ENCODE measurements at regions not wholly inside any gene's neighbourhood (a gene's known extent, or its start where the extent isn't known, plus 50 kb on each side); places are given as distances from the start of the nearest gene placed in this dataset.

- Histone ChIP-seq H3K27me3 (ENCODE audit: insufficient read depth, low read length) (no peaks in the 10 kb centered on the region), H3K36me3 (ENCODE audit: insufficient read depth, low read length) (no peaks in the 10 kb centered on the region), H3K9me3 (ENCODE audit: low read depth, low read length) (no peaks in the 10 kb centered on the region), H2AFZ (ENCODE audit: low read length) (no peak overlapping the region), H3K79me2 (ENCODE audit: insufficient read depth, low read length) (no peaks in the 10 kb centered on the region), H3K4me1 (ENCODE audit: insufficient read depth, low read length) (no peaks in the 10 kb centered on the region), H3K27ac (ENCODE audit: low read depth, low read length) (no peak overlapping the region), H3K4me2 (ENCODE audit: insufficient read depth, low read length) (no peak overlapping the region), H3K4me3 (ENCODE audit: insufficient read depth, low read length) (no peak overlapping the region), H4K20me1 (ENCODE audit: insufficient read depth, low read length) (no peaks in the 10 kb centered on the region)
- no peak for TF ChIP-seq CTCF (IDR thresholded peaks at IDR 0.05; ENCODE audit: extremely low read depth, low read depth, low read length)
- DNase-seq (ENCODE audit: insufficient read length, low spot score, missing footprints) = peak; percentile 38
Observed at GRCh38 chr6:43941174-43941573, 171.2 kb downstream of the VEGFA start.

GRCh38 chr6:43940393-43941087 lies 170.5 kb downstream of the VEGFA start:
- Histone ChIP-seq H3K4me1 (ENCODE audit: insufficient read depth, low read length) (no peaks in the 10 kb centered on the region), H3K4me3 (ENCODE audit: insufficient read depth, low read length) (no peak overlapping the region), H3K27ac (ENCODE audit: low read depth, low read length) (no peak overlapping the region), H3K9me3 (ENCODE audit: low read depth, low read length) (no peaks in the 10 kb centered on the region), H3K27me3 (ENCODE audit: insufficient read depth, low read length) (no peaks in the 10 kb centered on the region), H3K4me2 (ENCODE audit: insufficient read depth, low read length) (no peak overlapping the region), H3K36me3 (ENCODE audit: insufficient read depth, low read length) (no peaks in the 10 kb centered on the region), H3K79me2 (ENCODE audit: insufficient read depth, low read length) (no peaks in the 10 kb centered on the region), H2AFZ (ENCODE audit: low read length) (no peak overlapping the region), H4K20me1 (ENCODE audit: insufficient read depth, low read length) (no peaks in the 10 kb centered on the region)
- peak; percentile 62 for DNase-seq (ENCODE audit: insufficient read length, low spot score, missing footprints)
- no peak for TF ChIP-seq CTCF (IDR thresholded peaks at IDR 0.05; ENCODE audit: extremely low read depth, low read depth, low read length)

GRCh38 chr6:43940071-43940392 lies 170.0 kb downstream of the VEGFA start:
- no peaks in the 10 kb centered on the region for H3K79me2 ChIP-seq (ENCODE audit: insufficient read depth, low read length)
- H2AFZ ChIP-seq (ENCODE audit: low read length) = no peak overlapping the region
- DNase-seq (ENCODE audit: insufficient read length, low spot score, missing footprints) = no peak
- H3K27me3 ChIP-seq (ENCODE audit: insufficient read depth, low read length) = no peaks in the 10 kb centered on the region
- H3K9me3 ChIP-seq (ENCODE audit: low read depth, low read length) = no peaks in the 10 kb centered on the region
- no peaks in the 10 kb centered on the region for H3K36me3 ChIP-seq (ENCODE audit: insufficient read depth, low read length)
- no peak for TF ChIP-seq CTCF (IDR thresholded peaks at IDR 0.05; ENCODE audit: extremely low read depth, low read depth, low read length)
- H3K4me3 ChIP-seq (ENCODE audit: insufficient read depth, low read length) = no peak overlapping the region
- no peak overlapping the region for H3K27ac ChIP-seq (ENCODE audit: low read depth, low read length)
- H4K20me1 ChIP-seq (ENCODE audit: insufficient read depth, low read length) = no peaks in the 10 kb centered on the region
- no peak overlapping the region for H3K4me2 ChIP-seq (ENCODE audit: insufficient read depth, low read length)
- no peaks in the 10 kb centered on the region for H3K4me1 ChIP-seq (ENCODE audit: insufficient read depth, low read length)

- H3K4me2 ChIP-seq (ENCODE audit: insufficient read depth, low read length) = no peak overlapping the region
- DNase-seq (ENCODE audit: insufficient read length, low spot score, missing footprints) = peak; percentile 50
- no peak overlapping the region for H2AFZ ChIP-seq (ENCODE audit: low read length)
- no peak overlapping the region for H3K4me3 ChIP-seq (ENCODE audit: insufficient read depth, low read length)
- no peaks in the 10 kb centered on the region for H3K9me3 ChIP-seq (ENCODE audit: low read depth, low read length)
- no peak for TF ChIP-seq CTCF (IDR thresholded peaks at IDR 0.05; ENCODE audit: extremely low read depth, low read depth, low read length)
- no peaks in the 10 kb centered on the region for H3K4me1 ChIP-seq (ENCODE audit: insufficient read depth, low read length)
- no peaks in the 10 kb centered on the region for H3K79me2 ChIP-seq (ENCODE audit: insufficient read depth, low read length)
- H3K27ac ChIP-seq (ENCODE audit: low read depth, low read length) = no peak overlapping the region
- no peaks in the 10 kb centered on the region for H3K27me3 ChIP-seq (ENCODE audit: insufficient read depth, low read length)
- no peaks in the 10 kb centered on the region for H4K20me1 ChIP-seq (ENCODE audit: insufficient read depth, low read length)
- H3K36me3 ChIP-seq (ENCODE audit: insufficient read depth, low read length) = no peaks in the 10 kb centered on the region
Observed at GRCh38 chr6:43939281-43940070, 169.5 kb downstream of the VEGFA start.

Measured in osteoblast (primary cell).